ENCODE measurements at regions not wholly inside any gene's neighbourhood (a gene's known extent, or its start where the extent isn't known, plus 50 kb on each side); places are given as distances from the start of the nearest gene placed in this dataset.

DNA sequence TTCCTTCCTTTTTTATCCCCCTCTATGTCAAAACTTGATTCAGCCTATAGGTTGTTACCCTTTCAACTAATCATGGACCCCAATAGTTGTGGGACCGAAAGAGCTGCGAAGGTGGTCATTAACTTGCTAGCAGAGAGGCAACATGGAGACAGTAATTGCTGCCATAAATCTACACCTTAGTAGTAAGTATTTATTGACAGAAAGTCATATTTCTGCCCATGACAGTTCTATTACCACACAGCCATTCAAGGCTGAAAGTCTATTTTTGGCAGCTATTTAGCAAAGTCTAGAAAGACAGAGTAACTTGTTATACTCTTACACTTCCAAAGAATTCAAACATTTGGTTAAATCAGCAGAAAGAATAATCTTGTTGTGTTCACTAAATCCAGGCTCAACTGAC lies 236.2 kb downstream of the PRELID2 start:
- TF ChIP-seq, protein P1, sequence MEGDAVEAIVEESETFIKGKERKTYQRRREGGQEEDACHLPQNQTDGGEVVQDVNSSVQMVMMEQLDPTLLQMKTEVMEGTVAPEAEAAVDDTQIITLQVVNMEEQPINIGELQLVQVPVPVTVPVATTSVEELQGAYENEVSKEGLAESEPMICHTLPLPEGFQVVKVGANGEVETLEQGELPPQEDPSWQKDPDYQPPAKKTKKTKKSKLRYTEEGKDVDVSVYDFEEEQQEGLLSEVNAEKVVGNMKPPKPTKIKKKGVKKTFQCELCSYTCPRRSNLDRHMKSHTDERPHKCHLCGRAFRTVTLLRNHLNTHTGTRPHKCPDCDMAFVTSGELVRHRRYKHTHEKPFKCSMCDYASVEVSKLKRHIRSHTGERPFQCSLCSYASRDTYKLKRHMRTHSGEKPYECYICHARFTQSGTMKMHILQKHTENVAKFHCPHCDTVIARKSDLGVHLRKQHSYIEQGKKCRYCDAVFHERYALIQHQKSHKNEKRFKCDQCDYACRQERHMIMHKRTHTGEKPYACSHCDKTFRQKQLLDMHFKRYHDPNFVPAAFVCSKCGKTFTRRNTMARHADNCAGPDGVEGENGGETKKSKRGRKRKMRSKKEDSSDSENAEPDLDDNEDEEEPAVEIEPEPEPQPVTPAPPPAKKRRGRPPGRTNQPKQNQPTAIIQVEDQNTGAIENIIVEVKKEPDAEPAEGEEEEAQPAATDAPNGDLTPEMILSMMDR (IDR thresholded peaks at IDR 0.05; ENCODE audit: insufficient read depth, low read length) = no peak
- TF ChIP-seq SPI1 (IDR thresholded peaks at IDR 0.05; ENCODE audit: borderline replicate concordance, low read depth) = no peak
- TF ChIP-seq, protein P2, sequence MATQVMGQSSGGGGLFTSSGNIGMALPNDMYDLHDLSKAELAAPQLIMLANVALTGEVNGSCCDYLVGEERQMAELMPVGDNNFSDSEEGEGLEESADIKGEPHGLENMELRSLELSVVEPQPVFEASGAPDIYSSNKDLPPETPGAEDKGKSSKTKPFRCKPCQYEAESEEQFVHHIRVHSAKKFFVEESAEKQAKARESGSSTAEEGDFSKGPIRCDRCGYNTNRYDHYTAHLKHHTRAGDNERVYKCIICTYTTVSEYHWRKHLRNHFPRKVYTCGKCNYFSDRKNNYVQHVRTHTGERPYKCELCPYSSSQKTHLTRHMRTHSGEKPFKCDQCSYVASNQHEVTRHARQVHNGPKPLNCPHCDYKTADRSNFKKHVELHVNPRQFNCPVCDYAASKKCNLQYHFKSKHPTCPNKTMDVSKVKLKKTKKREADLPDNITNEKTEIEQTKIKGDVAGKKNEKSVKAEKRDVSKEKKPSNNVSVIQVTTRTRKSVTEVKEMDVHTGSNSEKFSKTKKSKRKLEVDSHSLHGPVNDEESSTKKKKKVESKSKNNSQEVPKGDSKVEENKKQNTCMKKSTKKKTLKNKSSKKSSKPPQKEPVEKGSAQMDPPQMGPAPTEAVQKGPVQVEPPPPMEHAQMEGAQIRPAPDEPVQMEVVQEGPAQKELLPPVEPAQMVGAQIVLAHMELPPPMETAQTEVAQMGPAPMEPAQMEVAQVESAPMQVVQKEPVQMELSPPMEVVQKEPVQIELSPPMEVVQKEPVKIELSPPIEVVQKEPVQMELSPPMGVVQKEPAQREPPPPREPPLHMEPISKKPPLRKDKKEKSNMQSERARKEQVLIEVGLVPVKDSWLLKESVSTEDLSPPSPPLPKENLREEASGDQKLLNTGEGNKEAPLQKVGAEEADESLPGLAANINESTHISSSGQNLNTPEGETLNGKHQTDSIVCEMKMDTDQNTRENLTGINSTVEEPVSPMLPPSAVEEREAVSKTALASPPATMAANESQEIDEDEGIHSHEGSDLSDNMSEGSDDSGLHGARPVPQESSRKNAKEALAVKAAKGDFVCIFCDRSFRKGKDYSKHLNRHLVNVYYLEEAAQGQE (IDR thresholded peaks at IDR 0.05; ENCODE audit: insufficient replicate concordance, low read depth) = no peak
- TF ChIP-seq POLR2AphosphoS5 (IDR thresholded peaks at IDR 0.05; ENCODE audit: low read depth) = no peak
- TF ChIP-seq GABPA (IDR thresholded peaks at IDR 0.05; ENCODE audit: low read depth) = no peak
